HG03342 (cell line): ENCODE measurements at regions not wholly inside any gene's neighbourhood (a gene's known extent, or its start where the extent isn't known, plus 50 kb on each side); places are given as distances from the start of the nearest gene placed in this dataset.
"Not testable (repeated sequence)": the region's sequence is repeated elsewhere in the genome, so short reads cannot be mapped to it uniquely, and the experiment has no call there.

Experiments
- ATAC-seq: cut with Tn5 transposase; IDR thresholded peaks from one replicate; pipeline ENCODE4 v1.9.1; 2021; ENCODE audit warnings: mild to moderate bottlenecking, moderate library complexity; ENCODE audit not compliant: unreplicated experiment

- ATAC-seq, result no peak
These were observed 492.3 kb downstream of the ZEB2 start for GRCh38 chr2:144027593-144027992.

GRCh38 chr2:144026753-144027152, 493.2 kb downstream of the ZEB2 start:
- ATAC-seq, result no peak

GRCh38 chr2:144020047-144020446, 499.9 kb downstream of the ZEB2 start:
- no peak for ATAC-seq

DNA sequence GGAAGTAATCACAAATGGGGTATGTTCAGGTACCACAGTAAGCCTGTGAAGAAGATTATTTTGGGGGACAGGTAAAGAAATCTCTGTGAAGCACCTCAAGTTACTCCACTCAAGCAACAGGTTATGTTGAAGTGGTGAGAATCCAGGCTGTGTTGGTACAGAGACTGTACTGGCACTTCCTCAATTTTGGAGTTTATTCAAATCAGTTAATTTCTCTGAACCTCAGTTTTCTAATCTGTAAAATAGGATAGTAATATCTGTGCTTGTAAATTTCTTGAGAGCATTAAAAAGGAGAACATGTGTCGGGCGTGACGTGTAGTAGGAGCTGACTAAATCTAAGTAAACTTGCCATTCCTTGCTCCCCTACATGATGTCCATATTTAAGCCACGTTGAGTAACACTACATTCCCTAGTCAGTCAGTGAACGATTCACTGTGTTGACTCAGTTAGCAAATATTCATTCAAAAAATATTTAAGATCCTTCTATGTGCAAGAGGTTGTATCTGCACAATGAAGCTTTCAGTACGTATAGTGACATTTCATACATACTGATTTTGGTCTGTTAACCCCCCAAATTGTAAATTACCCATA, 504.2 kb downstream of the ZEB2 start:
- no peak for ATAC-seq

DNA sequence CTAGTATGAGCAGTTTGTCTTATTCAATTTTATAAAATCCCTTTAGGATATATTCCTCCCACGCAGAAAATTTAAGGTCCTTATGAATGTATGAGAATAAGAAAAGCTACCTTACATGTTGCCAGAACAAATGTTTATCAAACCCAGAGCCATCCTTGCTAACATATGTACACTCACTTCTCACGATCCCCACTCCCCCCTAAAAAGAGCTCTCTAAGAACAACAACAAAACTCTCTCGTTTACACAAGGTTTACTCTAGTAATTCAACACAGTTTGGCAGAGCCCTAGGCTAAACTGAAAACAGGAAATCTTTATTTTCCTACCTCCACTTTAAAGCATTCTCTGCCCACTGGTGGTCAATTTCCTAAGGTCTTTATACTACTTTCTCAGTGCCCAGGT, 504.9 kb downstream of the ZEB2 start:
- ATAC-seq, result no peak

DNA sequence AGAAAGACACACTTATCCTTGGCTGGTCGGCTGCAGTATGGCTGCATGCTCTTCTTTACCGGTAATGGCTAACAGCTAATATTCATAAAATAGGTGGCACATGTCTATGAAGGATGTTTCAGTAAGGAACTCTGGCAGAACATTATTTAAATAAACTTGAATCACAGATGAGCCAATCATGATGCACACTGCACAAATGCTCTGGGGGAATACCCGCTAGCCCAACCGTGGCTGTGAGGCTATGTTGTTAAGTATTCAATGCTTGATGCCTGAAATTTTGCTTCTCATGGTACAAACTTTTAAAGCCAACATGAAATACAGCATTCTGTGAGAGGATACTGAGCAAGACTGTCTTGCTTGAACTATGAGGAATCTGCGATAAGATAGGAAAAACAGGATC, 505.8 kb downstream of the ZEB2 start:
- no peak for ATAC-seq

DNA sequence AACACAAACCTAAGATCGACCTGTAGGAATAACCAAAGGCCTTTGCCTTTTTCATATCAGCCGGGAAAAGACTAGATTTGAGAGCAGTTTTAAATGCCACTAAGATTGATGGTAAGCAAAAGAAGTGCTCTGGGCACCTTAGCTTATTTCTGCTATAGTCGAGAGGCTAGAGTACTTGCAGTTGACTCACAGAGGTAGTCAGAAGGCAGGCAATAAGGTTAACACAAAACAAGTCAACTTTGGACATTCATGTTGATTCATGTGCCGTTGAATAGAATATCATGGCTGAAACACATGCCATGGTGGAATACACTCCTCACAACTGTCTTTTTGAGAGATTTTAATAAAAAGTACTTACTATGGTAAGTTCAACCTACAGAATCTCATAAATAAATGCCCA, 507.6 kb downstream of the ZEB2 start:
- no peak for ATAC-seq

GRCh38 chr2:144011553-144011952, 508.4 kb downstream of the ZEB2 start:
- no peak for ATAC-seq

GRCh38 chr2:144011098-144011497, 508.8 kb downstream of the ZEB2 start:
- ATAC-seq, result no peak

DNA sequence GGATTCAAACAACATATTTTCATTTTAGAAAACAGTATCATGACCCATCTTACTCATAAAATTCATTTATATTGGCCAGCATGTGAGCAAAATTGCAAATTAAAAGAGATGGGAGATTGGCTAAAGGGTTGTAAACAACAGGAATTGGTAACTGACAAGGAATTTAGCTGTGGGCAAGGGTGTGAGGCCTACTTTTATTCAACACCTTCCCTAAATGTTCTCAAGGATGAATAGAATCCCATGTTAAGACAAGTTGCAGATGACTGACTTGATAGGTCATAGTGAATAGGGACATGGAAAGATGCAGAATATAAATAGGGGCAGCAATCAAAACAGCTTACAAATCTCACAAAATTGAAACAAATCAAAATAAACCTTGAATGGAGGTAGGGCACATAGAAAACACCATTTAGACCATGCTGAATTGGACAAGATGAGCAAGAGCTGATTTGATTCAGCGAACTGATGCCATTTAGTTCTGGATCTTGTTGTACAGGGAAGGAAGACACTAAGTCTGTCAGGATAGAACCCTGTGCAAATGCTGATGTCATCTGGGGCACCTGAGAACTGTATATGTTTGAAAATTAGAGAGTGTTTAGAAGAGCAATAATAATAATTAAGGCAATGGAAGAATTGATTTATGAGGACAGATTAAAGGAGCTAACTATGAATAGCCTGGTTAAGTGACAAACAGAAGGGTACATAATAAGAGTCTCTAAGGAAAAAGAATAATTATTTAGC, 509.7 kb downstream of the ZEB2 start:
- no peak for ATAC-seq

GRCh38 chr2:144006139-144006538, 513.8 kb downstream of the ZEB2 start:
- no peak for ATAC-seq

- no peak for ATAC-seq
These were observed 515.2 kb downstream of the ZEB2 start for GRCh38 chr2:144004742-144005141.

- ATAC-seq, result no peak
These were observed 516.4 kb downstream of the ZEB2 start for GRCh38 chr2:144003460-144004075.

- ATAC-seq, result no peak
These were observed 522.9 kb downstream of the ZEB2 start for GRCh38 chr2:143996974-143997373.

DNA sequence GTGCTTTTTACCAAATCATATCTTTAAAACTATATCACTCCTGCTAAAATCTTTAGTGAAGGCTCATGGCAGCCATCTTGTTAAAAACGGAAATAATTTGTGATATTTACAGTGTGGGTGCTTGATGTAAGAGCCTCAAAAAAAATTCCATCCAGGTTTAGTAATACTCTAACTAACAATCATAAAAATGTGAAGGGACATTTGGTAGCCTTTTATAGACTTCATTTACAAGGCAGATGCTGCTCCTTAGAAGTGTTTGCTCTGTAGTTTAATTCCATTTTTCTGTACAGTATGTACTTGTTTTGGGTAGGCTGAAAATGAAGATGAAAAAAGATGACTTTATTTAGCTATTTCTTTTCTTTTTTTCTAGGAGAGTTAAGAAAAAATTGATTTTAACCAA, 525.0 kb downstream of the ZEB2 start:
- no peak for ATAC-seq

DNA sequence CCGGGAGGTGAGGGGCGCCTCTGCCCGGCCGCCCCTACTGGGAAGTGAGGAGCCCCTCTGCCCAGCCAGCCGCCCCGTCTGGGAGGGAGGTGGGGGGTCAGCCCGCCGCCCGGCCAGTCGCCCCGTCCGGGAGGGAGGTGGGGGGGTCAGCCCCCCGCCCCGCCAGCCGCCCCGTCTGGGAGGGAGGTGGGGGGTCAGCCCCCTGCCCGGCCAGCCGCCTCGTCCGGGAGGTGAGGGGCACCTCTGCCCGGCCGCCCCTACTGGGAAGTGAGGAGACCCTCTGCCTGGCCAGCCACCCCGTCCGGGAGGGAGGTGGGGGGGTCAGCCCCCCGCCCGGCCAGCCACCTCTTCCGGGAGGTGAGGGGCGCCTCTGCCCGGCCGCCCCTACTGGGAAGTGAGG, 528.3 kb downstream of the ZEB2 start:
- ATAC-seq, result not testable (repeated sequence)

- no peak for ATAC-seq
These were observed 531.8 kb downstream of the ZEB2 start for GRCh38 chr2:143988082-143988481.

DNA sequence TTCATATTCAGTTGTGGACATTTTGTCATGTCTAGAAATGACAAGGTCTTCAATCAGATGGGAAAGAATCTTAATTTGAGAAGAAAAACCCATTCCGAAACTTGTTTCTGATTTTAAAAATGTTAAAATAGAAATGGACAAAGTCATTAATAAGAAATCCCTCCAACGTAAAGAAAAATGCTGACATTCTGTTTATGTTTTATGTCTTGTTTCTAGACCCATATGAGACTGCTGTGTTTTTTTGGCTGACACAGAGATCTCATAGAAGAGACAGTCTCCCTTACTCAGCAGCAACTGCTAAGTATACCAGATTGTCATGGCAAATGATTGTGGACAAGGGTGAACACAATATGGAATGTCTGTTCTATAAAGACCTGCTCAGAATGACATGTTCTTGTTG, 538.5 kb downstream of the ZEB2 start:
- ATAC-seq, result no peak

DNA sequence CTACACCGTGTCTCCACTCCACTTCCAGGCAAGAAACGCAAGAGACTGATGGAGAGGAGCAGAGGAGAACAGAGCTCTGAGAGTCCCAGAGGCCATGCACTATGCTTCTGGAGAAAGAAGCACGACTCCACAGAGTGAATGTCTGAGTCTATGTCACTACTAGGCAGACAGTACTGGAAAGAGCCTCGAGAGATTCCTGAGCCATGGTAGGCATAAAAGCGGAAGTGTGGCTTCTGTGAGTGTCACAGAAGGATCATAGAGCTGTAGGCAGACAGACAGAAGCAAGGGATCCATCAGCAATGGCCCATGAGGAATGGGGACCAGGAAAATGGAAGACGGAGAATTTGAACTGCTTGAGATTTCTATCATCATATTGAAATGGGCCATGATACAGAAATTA, 542.6 kb downstream of the ZEB2 start:
- no peak for ATAC-seq

GRCh38 chr2:143975216-143975615, 544.7 kb downstream of the ZEB2 start:
- ATAC-seq, result no peak

GRCh38 chr2:143974262-143974661, 545.7 kb downstream of the ZEB2 start:
- no peak for ATAC-seq

- ATAC-seq, result no peak
These were observed 551.1 kb downstream of the ZEB2 start for GRCh38 chr2:143968860-143969259.
